LNCaP clone FGC (cell line): ENCODE measurements at regions not wholly inside any gene's neighbourhood (a gene's known extent, or its start where the extent isn't known, plus 50 kb on each side); places are given as distances from the start of the nearest gene placed in this dataset.

Experiments
- DNase-seq: peaks from one replicate; pipeline ENCODE4 v3.0.0-alpha.2; 2011; ENCODE audit warnings: low read depth
- H3K4me3 ChIP-seq: 2 replicates; pipeline ENCODE4 v1.5.1; 2011; ENCODE audit warnings: mild to moderate bottlenecking, low read depth, low read length, control low read depth
- CTCF ChIP-seq: IDR thresholded peaks from 2 replicates; pipeline ENCODE4 v1.5.1; 2012; ENCODE audit warnings: mild to moderate bottlenecking; ENCODE audit not compliant: control insufficient read depth, insufficient read depth; ENCODE audit errors: extremely low read depth

- no peak overlapping the region for H3K4me3 ChIP-seq
- DNase-seq: no peak
- no peak for TF ChIP-seq CTCF
Measured at GRCh38 chr9:8232726-8233125, 433.1 kb upstream of the DMAC1 start.

- TF ChIP-seq CTCF: no peak
- H3K4me3 ChIP-seq: no peak overlapping the region
- no peak for DNase-seq
Measured at GRCh38 chr9:8229226-8229625, 429.6 kb upstream of the DMAC1 start.

GRCh38 chr9:8224381-8224801 is 424.8 kb upstream of the DMAC1 start:
- no peak for DNase-seq
- H3K4me3 ChIP-seq: no peak overlapping the region

GRCh38 chr9:8223861-8224260 is 424.3 kb upstream of the DMAC1 start:
- H3K4me3 ChIP-seq: no peak overlapping the region
- DNase-seq: no peak
- no peak for TF ChIP-seq CTCF

More at GRCh38 chr9:8224381-8224801, 424.8 kb upstream of the DMAC1 start:
- TF ChIP-seq CTCF: no peak

GRCh38 chr9:8221462-8221861 is 421.9 kb upstream of the DMAC1 start:
- TF ChIP-seq CTCF: no peak
- DNase-seq: no peak
- no peak overlapping the region for H3K4me3 ChIP-seq

GRCh38 chr9:8208465-8208864 is 408.9 kb upstream of the DMAC1 start:
- no peak for TF ChIP-seq CTCF
- no peak for DNase-seq
- no peak overlapping the region for H3K4me3 ChIP-seq

GRCh38 chr9:8207596-8207995 is 408.0 kb upstream of the DMAC1 start:
- no peak overlapping the region for H3K4me3 ChIP-seq
- no peak for TF ChIP-seq CTCF
- DNase-seq: no peak
